A549 (cell line): ENCODE measurements at regions not wholly inside any gene's neighbourhood (a gene's known extent, or its start where the extent isn't known, plus 50 kb on each side); places are given as distances from the start of the nearest gene placed in this dataset.

ENCODE experiments used
- ATAC-seq, 2 experiments: fragments of 200-7000 bp in 1 of 2; fragments of >200 bp in 1 of 2; cut with Nextera tagmentation in 1 of 2; cut with Tn5 transposase in 1 of 2; 3 replicates each; pipeline versions ENCODE4 v1.8.0 to v1.9.1; 2018 to 2020; ENCODE audit warnings: mild to moderate bottlenecking in 1 of 2, moderate library complexity in 1 of 2
- CTCF ChIA-PET: fragments of 300-600 bp; sonication (Branson Sonifier 250); formaldehyde crosslinking; extraction: SDS; loops from one replicate; lab custom pipeline; 2021; ENCODE audit warnings: antibody characterized with exemption, inconsistent platforms; lab: Yijun Ruan, JAX
- POLR2A ChIA-PET: fragments of 350-600 bp; formaldehyde crosslinking; extraction: SDS; loops from one replicate; lab custom pipeline; 2021; ENCODE audit warnings: antibody characterized with exemption, inconsistent platforms; lab: Yijun Ruan, JAX
- DNase-seq, 2 experiments: peaks; one replicate each; pipeline versions ENCODE4 v3.0.0 to v3.0.0-alpha.2; 2011 to 2016; ENCODE audit warnings: low read depth in 1 of 2, low spot score in 1 of 2
- FAIRE-seq: peaks from 2 replicates; lab custom pipeline; 2011; peaks lifted over from hg19 to GRCh38; lab: Jason Lieb, UNC
- H3K27ac ChIP-seq, 2 experiments: fragments of >200 bp; sonication (Bioruptor Twin); formaldehyde crosslinking; 3 replicates each; pipeline ENCODE4 v1.5.1; 2016 to 2017
- H3K4me1 ChIP-seq: fragments of >200 bp; sonication (Bioruptor Twin); formaldehyde crosslinking; 3 replicates; pipeline ENCODE4 v1.6.1; 2016
- H3K4me2 ChIP-seq: fragments of >200 bp; sonication (Bioruptor Twin); formaldehyde crosslinking; 3 replicates; pipeline ENCODE4 v1.6.1; 2016
- H3K4me3 ChIP-seq: fragments of >200 bp; sonication (Bioruptor Twin); formaldehyde crosslinking; 3 replicates; pipeline ENCODE4 v1.5.1; 2016
- H3K9me3 ChIP-seq: fragments of >200 bp; sonication (Bioruptor Twin); formaldehyde crosslinking; 3 replicates; pipeline ENCODE4 v1.6.1; 2016
- ATOH8 ChIP-seq: fragments of 250-450 bp; sonication (Bioruptor Pico); IDR thresholded peaks from 2 replicates; pipeline ENCODE4 v1.5.0; 2020; ENCODE audit warnings: low read depth, mild to moderate bottlenecking, moderate library complexity
- CBX2 ChIP-seq: fragments of 200-600 bp; sonication (generic); IDR thresholded peaks from 2 replicates; pipeline ENCODE4 v1.6.1; 2016; ENCODE audit warnings: low read depth, mild to moderate bottlenecking, borderline replicate concordance
- CBX8 ChIP-seq: fragments of 200-600 bp; sonication (generic); IDR thresholded peaks from 2 replicates; pipeline ENCODE4 v1.6.1; 2016
- CEBPB ChIP-seq, 2 experiments: fragments of >200 bp in 1 of 2; sonication (Bioruptor Twin) in 1 of 2; formaldehyde crosslinking in 1 of 2; IDR thresholded peaks; 2 replicates each; pipeline ENCODE4 v1.6.1; 2012 to 2016
- EHF ChIP-seq: fragments of 250-450 bp; sonication (Bioruptor Pico); IDR thresholded peaks from 2 replicates; pipeline ENCODE4 v1.5.0; 2020; ENCODE audit warnings: mild to moderate bottlenecking
- ELK1 ChIP-seq: fragments of 150-350 bp; IDR thresholded peaks from 2 replicates; pipeline ENCODE4 v1.6.1; 2014; ENCODE audit warnings: low read depth, mild to moderate bottlenecking, low read length
- EP300 ChIP-seq, 2 experiments: fragments of >200 bp; sonication (Bioruptor Twin); formaldehyde crosslinking; IDR thresholded peaks; 2 replicates in 1 of 2; 3 replicates in 1 of 2; pipeline ENCODE4 v1.6.1; 2016 to 2017
- FOSL2 ChIP-seq, 2 experiments: fragments of 450-650 bp in 1 of 2; fragments of >200 bp in 1 of 2; sonication (Bioruptor Twin) in 1 of 2; formaldehyde crosslinking; IDR thresholded peaks; 2 replicates each; pipeline versions ENCODE4 v1.5.0 to v1.6.1; 2016 to 2020; ENCODE audit warnings: mild to moderate bottlenecking in 1 of 2, moderate library complexity in 1 of 2
- FOXS1 ChIP-seq: fragments of 250-450 bp; sonication (Bioruptor Pico); IDR thresholded peaks from 2 replicates; pipeline ENCODE4 v1.5.0; 2020; ENCODE audit warnings: mild to moderate bottlenecking, moderate library complexity
- HEYL ChIP-seq: fragments of 250-450 bp; sonication (Bioruptor Pico); IDR thresholded peaks from 2 replicates; pipeline ENCODE4 v1.8.0; 2021; ENCODE audit warnings: mild to moderate bottlenecking, moderate library complexity
- HOXB13 ChIP-seq: fragments of 250-450 bp; sonication (Bioruptor Pico); IDR thresholded peaks from 2 replicates; pipeline ENCODE4 v1.5.0; 2020; ENCODE audit warnings: low read depth, mild to moderate bottlenecking, moderate library complexity
- HOXB5 ChIP-seq: fragments of 250-450 bp; sonication (Bioruptor Pico); IDR thresholded peaks from 2 replicates; pipeline ENCODE4 v1.5.0; 2020; ENCODE audit warnings: mild to moderate bottlenecking, moderate library complexity
- JUN ChIP-seq, 2 experiments: fragments of >200 bp; sonication (Bioruptor Twin); formaldehyde crosslinking; IDR thresholded peaks; 2 replicates in 1 of 2; 3 replicates in 1 of 2; pipeline ENCODE4 v1.6.1; 2016 to 2017
- KDM1A ChIP-seq: fragments of 200-600 bp; sonication (generic); IDR thresholded peaks from 2 replicates; pipeline ENCODE4 v1.6.1; 2016; ENCODE audit warnings: low read depth, mild to moderate bottlenecking
- KDM5A ChIP-seq: fragments of 200-600 bp; sonication (generic); IDR thresholded peaks from 2 replicates; pipeline ENCODE4 v1.6.1; 2016; ENCODE audit warnings: antibody characterized with exemption, mild to moderate bottlenecking
- MAZ ChIP-seq: fragments of 150-350 bp; IDR thresholded peaks from 2 replicates; pipeline ENCODE4 v1.6.1; 2014; ENCODE audit warnings: antibody characterized with exemption, low read depth, low read length, borderline replicate concordance
- NR3C1 ChIP-seq: fragments of >200 bp; sonication (Bioruptor Twin); formaldehyde crosslinking; IDR thresholded peaks from 3 replicates; pipeline ENCODE4 v1.6.1; 2017
- PHF8 ChIP-seq: fragments of 200-600 bp; sonication (generic); IDR thresholded peaks from 2 replicates; pipeline ENCODE4 v1.6.1; 2016; ENCODE audit warnings: low read depth, mild to moderate bottlenecking, antibody characterized with exemption, moderate library complexity, borderline replicate concordance
- RAD21 ChIP-seq, 2 experiments: fragments of >200 bp in 1 of 2; sonication (Bioruptor Twin) in 1 of 2; formaldehyde crosslinking in 1 of 2; IDR thresholded peaks in 1 of 2; conservative IDR thresholded peaks in 1 of 2; 2 replicates in 1 of 2; 3 replicates in 1 of 2; pipeline ENCODE4 v1.6.1; 2012 to 2018; ENCODE audit warnings: inconsistent platforms in 1 of 2
- RARB ChIP-seq: fragments of 250-450 bp; sonication (Bioruptor Pico); IDR thresholded peaks from 2 replicates; pipeline ENCODE4 v1.8.0; 2021; ENCODE audit warnings: mild to moderate bottlenecking, moderate library complexity
- RFX5 ChIP-seq: fragments of 450-650 bp; IDR thresholded peaks from 2 replicates; pipeline ENCODE4 v1.7.1; 2014; ENCODE audit warnings: antibody characterized with exemption, mild to moderate bottlenecking, moderate library complexity
- RNF2 ChIP-seq: fragments of 200-600 bp; sonication (generic); IDR thresholded peaks from 2 replicates; pipeline ENCODE4 v1.6.1; 2016; ENCODE audit warnings: low read depth, mild to moderate bottlenecking, antibody characterized with exemption, moderate library complexity, borderline replicate concordance
- SREBF2 ChIP-seq: fragments of 450-650 bp; IDR thresholded peaks from 2 replicates; pipeline ENCODE4 v1.6.1; 2014; ENCODE audit warnings: mild to moderate bottlenecking, moderate library complexity
- TFCP2L1 ChIP-seq: fragments of 250-450 bp; sonication (Bioruptor Pico); IDR thresholded peaks from 2 replicates; pipeline ENCODE4 v1.5.0; 2021; ENCODE audit warnings: mild to moderate bottlenecking
- ZFP36 ChIP-seq: fragments of 450-650 bp; IDR thresholded peaks from 2 replicates; pipeline ENCODE4 v1.6.1; 2014; ENCODE audit warnings: borderline replicate concordance; ENCODE audit not compliant: partially characterized antibody
- ZSCAN20 ChIP-seq: fragments of 250-450 bp; sonication (Bioruptor Pico); IDR thresholded peaks from 2 replicates; pipeline ENCODE4 v1.8.0; 2022; ENCODE audit warnings: mild to moderate bottlenecking, moderate library complexity
- WGBS: methylation state at CpG from one replicate; pipeline ENCODE4 v1.1.6; 2017; ENCODE audit errors: missing lambda C conversion rate; 5-methylcytosine and 5-hydroxymethylcytosine counted together
- TF ChIP-seq, protein P1 (sequence below): fragments of >200 bp; sonication (Bioruptor Twin); formaldehyde crosslinking; IDR thresholded peaks from 3 replicates; pipeline ENCODE4 v1.6.1; 2016
- TF ChIP-seq, protein P2 (sequence below): IDR thresholded peaks from 2 replicates; pipeline ENCODE4 v1.6.1; 2012
- TF ChIP-seq, protein P3 (sequence below): fragments of >200 bp; sonication (Bioruptor Twin); formaldehyde crosslinking; IDR thresholded peaks from 2 replicates; pipeline ENCODE4 v1.6.1; 2016
- TF ChIP-seq, protein P4 (sequence below): fragments of 450-650 bp; IDR thresholded peaks from 2 replicates; pipeline ENCODE4 v1.6.1; 2014; ENCODE audit warnings: antibody characterized with exemption

GRCh38 chr15:97461226-97461625, 499.3 kb upstream of the ARRDC4 start (continued):
- TF ChIP-seq RAD21 (conservative IDR thresholded peaks at IDR 0.05 in 1 of 2, IDR thresholded peaks at IDR 0.05 in 1 of 2): no peak

DNA sequence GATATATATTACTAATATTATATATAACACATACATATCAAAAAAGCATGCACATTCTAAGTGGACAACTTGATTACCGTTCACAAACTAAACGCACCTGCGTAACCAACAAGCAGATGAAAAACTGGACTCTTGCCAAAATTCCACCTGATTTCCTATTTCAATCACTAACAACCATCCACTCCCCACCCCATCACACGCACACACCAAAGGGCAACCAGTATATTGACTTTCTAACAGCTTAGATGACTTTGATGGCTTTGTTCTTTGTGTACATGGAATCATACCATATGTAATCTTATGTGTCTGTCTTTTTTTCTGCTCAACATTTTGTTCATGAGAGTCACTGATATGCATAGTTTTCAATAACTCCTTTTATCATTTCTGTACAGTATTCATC, 496.8 kb upstream of the ARRDC4 start:
- ATAC-seq: no peak
- TF ChIP-seq JUN (IDR thresholded peaks at IDR 0.05) (no peak), RFX5 (no peak), KDM1A (no peak), HOXB13 (no peak), KDM5A (no peak), TFCP2L1 (CRISPR knock-in tag) (no peak), EHF (CRISPR knock-in tag) (no peak), FOXS1 (CRISPR knock-in tag) (no peak)
- TF ChIP-seq, protein P1, sequence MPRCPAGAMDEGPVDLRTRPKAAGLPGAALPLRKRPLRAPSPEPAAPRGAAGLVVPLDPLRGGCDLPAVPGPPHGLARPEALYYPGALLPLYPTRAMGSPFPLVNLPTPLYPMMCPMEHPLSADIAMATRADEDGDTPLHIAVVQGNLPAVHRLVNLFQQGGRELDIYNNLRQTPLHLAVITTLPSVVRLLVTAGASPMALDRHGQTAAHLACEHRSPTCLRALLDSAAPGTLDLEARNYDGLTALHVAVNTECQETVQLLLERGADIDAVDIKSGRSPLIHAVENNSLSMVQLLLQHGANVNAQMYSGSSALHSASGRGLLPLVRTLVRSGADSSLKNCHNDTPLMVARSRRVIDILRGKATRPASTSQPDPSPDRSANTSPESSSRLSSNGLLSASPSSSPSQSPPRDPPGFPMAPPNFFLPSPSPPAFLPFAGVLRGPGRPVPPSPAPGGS: no peak
- no peak for DNase-seq
- CTCF ChIA-PET: no interaction called here
- Histone ChIP-seq H3K4me3 (no peak overlapping the region), H3K27ac (no peak overlapping the region), H3K9me3 (peaks cover 3% of the 10 kb centered on the region; the same call in 1 of the 3 replicates), H3K4me2 (no peak overlapping the region), H3K4me1 (no peaks in the 10 kb centered on the region)
- FAIRE-seq: no peak
- POLR2A ChIA-PET: no interaction called here
- 25% methylated on average over 4 of the region's 4 CpGs for WGBS

GRCh38 chr15:97470417-97470816, 490.1 kb upstream of the ARRDC4 start:
- FAIRE-seq (no peak), DNase-seq (no peak), ATAC-seq (no peak)
- Histone ChIP-seq H3K4me3 (no peak overlapping the region), H3K4me1 (no peaks in the 10 kb centered on the region), H3K27ac (no peak overlapping the region), H3K4me2 (no peak overlapping the region), H3K9me3 (peaks cover 8% of the 10 kb centered on the region; the same call in 1 of the 3 replicates)
- TF ChIP-seq TFCP2L1 (CRISPR knock-in tag) (no peak), CBX8 (no peak), HOXB5 (no peak), RARB (CRISPR knock-in tag) (no peak), ZSCAN20 (CRISPR knock-in tag) (no peak), CBX2 (no peak), FOSL2 (IDR thresholded peaks at IDR 0.05) (no peak), FOSL2 (CRISPR knock-in tag; IDR thresholded peaks at IDR 0.05) (no peak), EP300 (IDR thresholded peaks at IDR 0.05) (no peak), NR3C1 (no peak), RFX5 (no peak), RNF2 (no peak), PHF8 (no peak), ATOH8 (CRISPR knock-in tag) (no peak)
- CTCF ChIA-PET: no interaction called here
- POLR2A ChIA-PET: no interaction called here

- DNase-seq: no peak
- H3K27ac ChIP-seq: no peak overlapping the region
- no peaks in the 10 kb centered on the region for H3K4me1 ChIP-seq
- no peak for ATAC-seq
- FAIRE-seq: no peak
- ChIA-PET CTCF (no interaction called here), POLR2A (no interaction called here)
- no peak overlapping the region for H3K4me2 ChIP-seq
- peaks cover 6% of the 10 kb centered on the region; the same call in 1 of the 3 replicates for H3K9me3 ChIP-seq
- H3K4me3 ChIP-seq: no peak overlapping the region
- 7% methylated on average over 1 of the region's 1 CpG for WGBS
- no peak for TF ChIP-seq ELK1
- TF ChIP-seq HEYL: no peak
- TF ChIP-seq ZFP36: no peak
- TF ChIP-seq, protein P2, sequence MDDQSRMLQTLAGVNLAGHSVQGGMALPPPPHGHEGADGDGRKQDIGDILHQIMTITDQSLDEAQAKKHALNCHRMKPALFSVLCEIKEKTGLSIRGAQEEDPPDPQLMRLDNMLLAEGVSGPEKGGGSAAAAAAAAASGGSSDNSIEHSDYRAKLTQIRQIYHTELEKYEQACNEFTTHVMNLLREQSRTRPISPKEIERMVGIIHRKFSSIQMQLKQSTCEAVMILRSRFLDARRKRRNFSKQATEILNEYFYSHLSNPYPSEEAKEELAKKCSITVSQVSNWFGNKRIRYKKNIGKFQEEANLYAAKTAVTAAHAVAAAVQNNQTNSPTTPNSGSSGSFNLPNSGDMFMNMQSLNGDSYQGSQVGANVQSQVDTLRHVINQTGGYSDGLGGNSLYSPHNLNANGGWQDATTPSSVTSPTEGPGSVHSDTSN: no peak
- TF ChIP-seq RARB (CRISPR knock-in tag): no peak
- TF ChIP-seq, protein P3, sequence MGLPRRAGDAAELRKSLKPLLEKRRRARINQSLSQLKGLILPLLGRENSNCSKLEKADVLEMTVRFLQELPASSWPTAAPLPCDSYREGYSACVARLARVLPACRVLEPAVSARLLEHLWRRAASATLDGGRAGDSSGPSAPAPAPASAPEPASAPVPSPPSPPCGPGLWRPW: no peak
- TF ChIP-seq CEBPB (IDR thresholded peaks at IDR 0.05): no peak
- TF ChIP-seq TFCP2L1 (CRISPR knock-in tag): no peak
- TF ChIP-seq SREBF2: no peak
- no peak for TF ChIP-seq MAZ
- TF ChIP-seq KDM1A: no peak
- TF ChIP-seq, protein P4, sequence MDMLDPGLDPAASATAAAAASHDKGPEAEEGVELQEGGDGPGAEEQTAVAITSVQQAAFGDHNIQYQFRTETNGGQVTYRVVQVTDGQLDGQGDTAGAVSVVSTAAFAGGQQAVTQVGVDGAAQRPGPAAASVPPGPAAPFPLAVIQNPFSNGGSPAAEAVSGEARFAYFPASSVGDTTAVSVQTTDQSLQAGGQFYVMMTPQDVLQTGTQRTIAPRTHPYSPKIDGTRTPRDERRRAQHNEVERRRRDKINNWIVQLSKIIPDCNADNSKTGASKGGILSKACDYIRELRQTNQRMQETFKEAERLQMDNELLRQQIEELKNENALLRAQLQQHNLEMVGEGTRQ: no peak
These were observed 486.9 kb upstream of the ARRDC4 start for GRCh38 chr15:97473627-97474026.
